GM12878 (cell line): ENCODE measurements at regions not wholly inside any gene's neighbourhood (a gene's known extent, or its start where the extent isn't known, plus 50 kb on each side); places are given as distances from the start of the nearest gene placed in this dataset.

Experiments used
- ATAC-seq: fragments of 200-7000 bp; cut with Tn5 transposase; 3 replicates; pipeline ENCODE4 v1.9.1; 2020; ENCODE audit warnings: mild to moderate bottlenecking, moderate library complexity
- BruUV-seq: library from RNA; stranded (reverse); fragments of 400-500 nt; replicated peaks from 2 replicates; lab custom pipeline; 2021; lab: Mats Ljungman, UMichigan
- CTCF ChIA-PET: fragments of 300-600 bp; sonication (Branson Sonifier 250); formaldehyde crosslinking; extraction: SDS; loops from one replicate; lab custom pipeline; 2021; ENCODE audit warnings: inconsistent platforms; lab: Yijun Ruan, JAX
- POLR2A ChIA-PET: fragments of 350-600 bp; formaldehyde crosslinking; extraction: SDS; loops from one replicate; lab custom pipeline; 2021; ENCODE audit warnings: inconsistent platforms; lab: Charles Lee
- RAD21 ChIA-PET: fragments of 300-600 bp; sonication (Branson Sonifier 250); formaldehyde crosslinking; loops from one replicate; lab custom pipeline; 2023; ENCODE audit warnings: antibody characterized with exemption; ENCODE audit not compliant: unreplicated experiment; lab: Charles Lee
- SMC1A ChIA-PET: fragments of 300-600 bp; sonication (Branson Sonifier 250); formaldehyde crosslinking; loops from one replicate; lab custom pipeline; 2023; ENCODE audit not compliant: unreplicated experiment, uncharacterized antibody; lab: Charles Lee
- DNase-seq: peaks from one replicate; pipeline ENCODE4 v3.0.0-alpha.2; 2011; ENCODE audit warnings: low read depth, low spot score
- FAIRE-seq: peaks from 3 replicates; lab custom pipeline; 2011; peaks lifted over from hg19 to GRCh38; lab: Jason Lieb, UNC
- H2AFZ ChIP-seq: 2 replicates; pipeline ENCODE4 v1.6.0; 2011; ENCODE audit warnings: low read depth, low read length, control low read depth; ENCODE audit not compliant: control insufficient read depth
- H3K27ac ChIP-seq: 2 replicates; pipeline ENCODE4 v1.5.1; 2011; ENCODE audit warnings: control low read depth; ENCODE audit not compliant: control insufficient read depth, insufficient read depth
- H3K27me3 ChIP-seq, 2 experiments: replicated peaks in 1 of 2; 2 replicates each; pipeline versions ENCODE4 v1.6.0 to v1.6.1; 2011; ENCODE audit warnings: low read length in 1 of 2; ENCODE audit not compliant: control insufficient read depth in 2 of 2, insufficient read depth in 2 of 2
- H3K36me3 ChIP-seq, 2 experiments: 2 replicates each; pipeline ENCODE4 v1.5.1; 2011; ENCODE audit warnings: low read length in 1 of 2; ENCODE audit not compliant: control insufficient read depth in 2 of 2, insufficient read depth in 2 of 2
- H3K4me1 ChIP-seq: 2 replicates; pipeline ENCODE4 v1.6.1; 2011; ENCODE audit warnings: mild to moderate bottlenecking, low read length, moderate library complexity, mixed read lengths; ENCODE audit not compliant: control insufficient read depth, insufficient read depth
- H3K4me2 ChIP-seq: 2 replicates; pipeline ENCODE4 v1.6.0; 2011; ENCODE audit warnings: control low read depth; ENCODE audit not compliant: control insufficient read depth, insufficient read depth
- H3K4me3 ChIP-seq: fragments of 200-600 bp; sonication (generic); 2 replicates; pipeline ENCODE4 v1.5.1; 2016
- H3K79me2 ChIP-seq: 2 replicates; pipeline ENCODE4 v1.6.0; 2011; ENCODE audit warnings: low read length; ENCODE audit not compliant: control insufficient read depth, insufficient read depth
- H3K9ac ChIP-seq: 2 replicates; pipeline ENCODE4 v1.8.0; 2011; ENCODE audit warnings: low read length, control low read depth, mixed read lengths; ENCODE audit not compliant: control insufficient read depth, insufficient read depth
- H3K9me3 ChIP-seq: replicated peaks from 3 replicates; pipeline ENCODE4 v1.5.1; 2011; ENCODE audit warnings: mild to moderate bottlenecking, low read length; ENCODE audit not compliant: control insufficient read depth, insufficient read depth
- H4K20me1 ChIP-seq: 2 replicates; pipeline ENCODE4 v1.6.0; 2011; ENCODE audit not compliant: control insufficient read depth, insufficient read depth
- CBX5 ChIP-seq: sonication (generic); IDR thresholded peaks from 2 replicates; pipeline ENCODE4 v1.6.1; 2016; ENCODE audit warnings: low read depth, moderate library complexity, mild to moderate bottlenecking, inconsistent platforms
- LARP7 ChIP-seq: fragments of 450-650 bp; IDR thresholded peaks from 2 replicates; pipeline ENCODE4 v1.6.1; 2017; ENCODE audit warnings: mild to moderate bottlenecking
- SREBF2 ChIP-seq: IDR thresholded peaks from 2 replicates; pipeline ENCODE4 v1.6.1; 2012; ENCODE audit warnings: mild to moderate bottlenecking, low read length
- WRNIP1 ChIP-seq: IDR thresholded peaks from 2 replicates; pipeline ENCODE4 v1.6.1; 2011; ENCODE audit warnings: low read depth, low read length, improper control_type of control experiment, borderline replicate concordance
- in situ Hi-C: fragments of 300-500 bp; cut with MboI; formaldehyde crosslinking; loops from 9 replicates; pipeline ENCODE4 v1.14.3; 2018; ENCODE audit warnings: mixed read lengths
- intact Hi-C: fragments of 100-400 bp; cut with micrococcal nuclease; formaldehyde crosslinking; loops from one replicate; pipeline ENCODE4 v1.14.2; 2022; ENCODE audit not compliant: unreplicated experiment

GRCh38 chr10:62684911-62685310 is 119.6 kb upstream of the ADO start (continued):
- TF ChIP-seq WRNIP1 (no peak), SREBF2 (no peak)

GRCh38 chr10:62687230-62687748 is 117.2 kb upstream of the ADO start:
- no peak overlapping the region for H2AFZ ChIP-seq
- peaks cover 36% of the 10 kb centered on the region for H3K4me1 ChIP-seq
- H3K79me2 ChIP-seq, result no peaks in the 10 kb centered on the region
- POLR2A ChIA-PET, result no interaction called here
- no TSS peak for BruUV-seq
- TF ChIP-seq CBX5 (peak; percentile 54; the same call in 1 of the 2 replicates), LARP7 (no peak)
- H3K4me3 ChIP-seq, result no peak overlapping the region
- H3K27me3 ChIP-seq, result no peaks in the 10 kb centered on the region
- no peak overlapping the region for H3K9ac ChIP-seq
- peaks cover 6% of the 10 kb centered on the region for H3K9me3 ChIP-seq
- intact Hi-C loops (loop anchor here (10.0 kb wide), 3 partner anchors 252 to 448 kb away; partner anchors contain the start of gene NRBF2), in situ Hi-C loops (no loop called here)
- no peak overlapping the region for H3K27ac ChIP-seq
- CTCF ChIA-PET, result interaction anchor here (1.0 kb wide), 1 partner anchor 45 kb away, joined by 3 read pairs; no protein-coding TSS in a partner anchor
- H4K20me1 ChIP-seq, result no peaks in the 10 kb centered on the region
- no peaks in the 10 kb centered on the region for H3K36me3 ChIP-seq
- no peak for FAIRE-seq
- RAD21 ChIA-PET, result interaction anchor here (1.1 to 1.2 kb wide), 3 partner anchors 32 to 76 kb away, joined by 3 to 5 read pairs (median 4); no protein-coding TSS in a partner anchor
- SMC1A ChIA-PET, result interaction anchor here (1.3 to 1.7 kb wide), 3 partner anchors 19 to 124 kb away, joined by 3 to 8 read pairs (median 3); no protein-coding TSS in a partner anchor
- no peak for ATAC-seq
- DNase-seq, result no peak
- H3K4me2 ChIP-seq, result no peak overlapping the region
